Pons (tissue), 1 donor: ENCODE measurements at regions not wholly inside any gene's neighbourhood (a gene's known extent, or its start where the extent isn't known, plus 50 kb on each side); places are given as distances from the start of the nearest gene placed in this dataset.
A peak's percentile ranks its signal among the peaks of the same experiment; 100 is the strongest.
"Not testable (repeated sequence)": the region's sequence is repeated elsewhere in the genome, so short reads cannot be mapped to it uniquely, and the experiment has no call there.

Experiments used
- DNase-seq: peaks from one replicate; pipeline ENCODE4 v3.0.0-alpha.2; 2016; ENCODE audit warnings: low spot score

GRCh38 chr1:182259968-182260367, 131.6 kb downstream of the GLUL start:
- DNase-seq = no peak

DNA sequence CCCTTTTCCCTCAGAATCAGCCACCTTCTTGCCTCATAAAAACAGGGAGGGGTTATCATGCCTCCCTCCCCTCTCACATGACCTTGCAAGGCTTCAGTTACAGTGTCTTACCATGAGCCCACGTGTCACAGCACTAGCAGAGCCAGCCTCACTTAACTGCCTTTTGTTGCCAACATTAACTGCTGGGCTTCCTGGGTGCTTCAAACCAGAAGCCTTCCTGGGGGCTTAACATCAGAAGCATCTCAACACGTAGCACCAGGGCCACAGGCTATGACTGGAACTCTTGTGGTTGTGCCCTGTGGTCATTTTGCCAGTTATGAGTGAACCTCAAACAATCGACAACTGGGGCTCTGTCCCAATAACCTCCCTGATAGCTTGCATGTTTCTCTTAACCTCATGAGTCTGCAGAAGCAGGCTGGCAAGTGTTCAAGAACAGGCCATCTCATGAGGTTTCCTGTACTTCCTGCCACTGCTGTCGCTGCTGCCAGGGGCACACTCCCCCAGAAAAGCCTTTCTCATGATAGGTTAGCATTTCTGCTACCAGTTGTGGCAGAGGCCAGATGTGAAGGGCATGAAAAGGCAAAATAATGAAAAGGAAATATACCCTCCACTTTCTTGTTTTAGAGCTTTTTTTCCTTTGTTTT, 132.2 kb downstream of the GLUL start:
- peak; percentile 59 for DNase-seq

DNA sequence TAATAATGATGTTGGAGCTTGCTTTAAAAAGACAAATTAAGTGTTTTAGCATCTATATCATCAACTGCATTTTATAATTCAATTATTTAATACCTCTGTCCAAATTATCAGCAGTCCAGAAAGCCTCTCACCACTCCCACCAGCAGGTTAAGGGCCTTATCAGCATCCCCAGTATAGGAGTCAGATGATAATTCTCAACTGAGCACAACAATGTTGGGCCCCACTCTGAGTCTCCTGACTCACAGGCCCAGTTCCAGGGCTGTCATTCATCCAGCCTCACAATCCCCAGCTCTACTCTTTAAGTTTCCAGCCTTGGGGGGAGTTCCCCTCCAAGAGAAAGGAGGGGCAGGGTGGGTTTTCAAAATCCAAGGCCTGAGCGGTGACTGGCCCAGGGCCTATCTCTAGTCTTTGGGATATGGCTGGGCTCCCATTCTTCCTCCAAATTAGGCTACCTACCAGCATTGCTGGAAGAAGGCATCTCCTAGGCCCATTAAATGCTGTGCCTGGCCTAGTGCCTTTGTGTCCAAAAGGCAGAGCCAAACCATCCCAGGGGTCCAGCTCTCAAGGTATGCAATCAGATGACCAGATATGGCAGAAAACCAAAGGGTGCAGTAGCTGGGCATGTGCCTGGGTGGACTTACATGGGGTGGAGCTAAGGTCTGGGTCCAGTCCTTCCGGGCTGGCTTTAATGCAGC, 134.1 kb downstream of the GLUL start:
- DNase-seq = no peak

DNA sequence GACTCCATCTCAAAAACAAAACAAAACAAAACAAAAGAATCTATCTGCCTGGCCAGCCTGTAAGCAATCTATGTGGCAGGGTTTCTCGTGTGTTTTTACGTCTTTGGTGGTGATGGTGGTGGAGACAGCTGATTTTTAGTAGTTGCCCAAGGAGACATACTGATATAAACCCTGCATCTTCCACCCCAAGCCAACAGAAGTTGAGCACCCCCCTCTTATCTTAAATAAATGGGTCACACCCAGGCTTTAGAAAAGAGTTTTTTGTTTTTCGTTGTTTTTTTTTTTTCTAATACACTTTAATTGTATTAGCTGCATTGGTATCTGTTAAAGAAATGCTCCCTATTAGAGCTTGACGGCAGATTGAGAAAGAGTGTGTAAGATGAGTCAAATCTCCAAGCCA, 134.7 kb downstream of the GLUL start:
- DNase-seq = no peak

GRCh38 chr1:182255494-182255893, 136.1 kb downstream of the GLUL start:
- DNase-seq = no peak

DNA sequence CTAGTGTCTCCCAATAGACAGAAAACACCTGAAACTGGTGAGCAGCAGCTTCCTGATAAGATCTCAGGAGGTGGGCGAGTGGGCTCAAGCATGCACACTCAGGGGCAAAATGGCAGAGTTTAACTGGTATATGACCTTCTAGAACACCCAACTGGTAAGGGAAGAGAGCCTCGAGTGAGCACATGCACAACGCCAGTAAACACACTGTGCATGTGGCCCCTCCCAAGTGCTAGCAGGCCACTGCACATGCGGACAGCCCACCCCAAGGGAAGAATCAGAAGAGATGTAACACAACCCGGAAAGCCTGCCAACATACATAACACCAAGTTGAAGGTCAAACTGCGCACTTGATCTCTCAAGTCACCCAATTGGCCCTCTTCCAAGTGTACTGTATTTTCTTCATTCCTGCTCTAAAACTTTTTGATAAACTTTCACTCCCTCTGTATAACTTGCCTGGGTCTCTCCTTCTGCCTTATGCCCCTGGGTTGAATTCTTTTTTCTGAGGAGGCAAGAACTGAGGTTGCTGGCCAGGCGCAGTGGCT, 138.2 kb downstream of the GLUL start:
- no peak for DNase-seq

DNA sequence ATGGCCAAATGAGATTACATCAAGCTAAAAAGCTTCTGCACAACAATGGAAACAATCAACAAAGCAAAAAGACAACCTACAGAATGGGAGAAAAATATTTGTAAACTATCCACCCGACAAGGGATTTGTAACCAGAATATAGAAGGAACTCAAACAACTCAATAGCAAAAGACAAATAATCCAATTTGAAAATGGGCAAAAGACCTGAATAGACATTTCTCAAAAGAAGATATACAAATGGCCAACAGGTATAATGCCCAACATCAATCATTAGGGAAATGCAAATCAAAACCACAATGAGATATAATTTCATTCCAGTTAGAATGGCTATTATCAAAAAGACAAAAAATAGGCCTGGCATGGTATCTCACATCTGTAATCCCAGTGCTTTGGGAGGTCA, 140.0 kb downstream of the GLUL start:
- DNase-seq = no peak

DNA sequence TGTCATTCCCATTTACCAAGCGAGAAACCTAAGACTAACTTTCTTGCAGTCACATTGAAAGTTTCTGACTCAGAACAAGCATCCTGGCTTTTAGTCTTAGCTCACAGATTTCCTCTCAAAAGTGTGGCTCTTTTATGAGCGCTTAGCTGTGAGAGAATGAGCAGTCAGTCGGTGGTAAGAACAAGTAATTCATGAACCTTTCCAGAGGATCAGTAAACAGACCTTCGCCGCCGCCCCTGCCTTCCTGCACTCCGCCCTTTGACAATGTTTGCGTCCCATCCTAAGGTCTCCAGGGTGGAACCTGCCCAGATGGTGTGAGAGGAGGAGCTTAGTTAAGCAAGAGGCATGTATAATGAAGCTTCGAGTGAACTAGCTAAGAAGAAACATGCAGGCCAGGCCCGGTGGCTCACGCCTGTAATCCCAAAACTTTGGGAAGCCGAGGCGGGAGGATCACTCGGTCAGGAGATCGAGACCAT, 142.4 kb downstream of the GLUL start:
- DNase-seq = no peak

- DNase-seq = no peak
Measured at GRCh38 chr1:182248721-182249120, 142.9 kb downstream of the GLUL start.

DNA sequence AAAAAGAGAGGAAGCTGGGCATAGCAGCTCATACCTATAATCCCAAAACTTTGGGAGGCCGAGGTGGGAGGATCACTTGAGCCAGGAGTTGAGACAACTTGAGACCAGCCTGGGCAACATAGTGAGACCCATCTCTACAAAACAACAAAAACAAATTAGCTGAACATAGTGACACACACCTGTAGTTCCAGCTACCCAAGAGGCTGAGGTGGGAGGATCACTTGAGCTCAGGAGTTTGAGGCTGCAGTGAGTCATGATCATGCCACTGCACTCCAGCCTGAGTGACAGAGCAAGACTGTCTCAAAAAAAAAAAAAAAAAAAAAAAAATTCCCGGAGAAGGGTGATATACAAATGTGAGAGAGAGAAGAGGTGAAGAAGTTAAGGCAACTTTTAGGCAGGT, 143.8 kb downstream of the GLUL start:
- not testable (repeated sequence) for DNase-seq

DNA sequence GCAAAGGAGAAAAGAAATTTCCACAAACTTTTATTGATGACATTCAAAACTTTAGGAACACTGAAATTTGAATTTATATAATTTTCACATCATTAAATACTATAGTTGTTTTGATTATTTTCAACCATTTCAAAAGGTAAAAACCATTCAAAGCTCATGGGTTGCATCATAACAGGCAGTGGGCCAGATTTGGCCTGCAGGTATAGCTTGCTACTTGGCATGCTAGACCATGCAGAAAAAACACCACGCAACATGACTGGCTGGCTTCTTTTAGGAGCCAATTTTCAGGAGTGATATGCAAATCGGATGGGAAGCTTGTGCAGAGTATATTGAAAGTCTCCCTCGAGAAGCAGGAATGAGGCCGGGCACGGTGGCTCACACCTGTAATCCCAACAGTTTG, 144.8 kb downstream of the GLUL start:
- no peak for DNase-seq

GRCh38 chr1:182245040-182245439, 146.6 kb downstream of the GLUL start:
- no peak for DNase-seq

DNA sequence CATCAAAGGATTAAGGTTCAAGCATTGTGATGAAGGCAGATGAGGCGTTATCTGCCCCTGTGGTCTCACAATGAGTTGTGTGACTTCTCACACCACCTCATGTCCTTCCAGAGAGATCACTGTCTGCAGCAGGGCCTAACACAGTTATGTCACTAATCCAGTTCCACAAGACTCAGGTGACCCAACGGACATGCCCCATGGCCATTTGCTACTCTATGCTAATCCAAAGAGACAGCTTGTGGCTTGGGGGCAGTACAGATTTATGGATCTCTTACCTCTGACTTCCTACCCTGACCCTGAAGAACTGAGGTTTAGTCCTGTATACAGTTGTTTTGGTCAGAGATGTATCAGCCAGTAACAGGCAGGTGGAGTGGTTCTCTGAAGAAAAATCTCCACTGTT, 147.1 kb downstream of the GLUL start:
- no peak for DNase-seq

- no peak for DNase-seq
Measured at GRCh38 chr1:182242641-182243040, 148.9 kb downstream of the GLUL start.

- DNase-seq = no peak
Measured at GRCh38 chr1:182240085-182240484, 151.5 kb downstream of the GLUL start.

DNA sequence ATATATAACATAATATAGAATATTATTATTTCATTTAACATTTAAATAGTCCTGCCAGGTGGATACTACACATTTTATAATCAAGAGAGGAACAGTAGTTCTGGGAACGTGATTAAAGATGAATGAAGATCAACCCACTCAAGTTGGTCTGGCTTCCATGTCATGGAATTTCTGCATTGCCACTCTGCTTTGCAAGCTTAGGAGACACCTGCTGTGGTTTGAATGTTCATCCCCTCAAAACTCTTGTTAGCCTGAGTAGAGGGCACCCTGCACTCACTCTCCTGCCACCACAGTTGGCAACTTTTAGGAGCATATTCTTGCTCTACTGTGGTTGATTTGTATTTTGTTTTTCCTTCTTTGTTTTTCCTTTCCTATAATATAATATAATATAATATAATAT, 153.2 kb downstream of the GLUL start:
- no peak for DNase-seq

GRCh38 chr1:182237329-182237728, 154.3 kb downstream of the GLUL start:
- DNase-seq = no peak

GRCh38 chr1:182236651-182237077, 154.9 kb downstream of the GLUL start:
- no peak for DNase-seq

DNA sequence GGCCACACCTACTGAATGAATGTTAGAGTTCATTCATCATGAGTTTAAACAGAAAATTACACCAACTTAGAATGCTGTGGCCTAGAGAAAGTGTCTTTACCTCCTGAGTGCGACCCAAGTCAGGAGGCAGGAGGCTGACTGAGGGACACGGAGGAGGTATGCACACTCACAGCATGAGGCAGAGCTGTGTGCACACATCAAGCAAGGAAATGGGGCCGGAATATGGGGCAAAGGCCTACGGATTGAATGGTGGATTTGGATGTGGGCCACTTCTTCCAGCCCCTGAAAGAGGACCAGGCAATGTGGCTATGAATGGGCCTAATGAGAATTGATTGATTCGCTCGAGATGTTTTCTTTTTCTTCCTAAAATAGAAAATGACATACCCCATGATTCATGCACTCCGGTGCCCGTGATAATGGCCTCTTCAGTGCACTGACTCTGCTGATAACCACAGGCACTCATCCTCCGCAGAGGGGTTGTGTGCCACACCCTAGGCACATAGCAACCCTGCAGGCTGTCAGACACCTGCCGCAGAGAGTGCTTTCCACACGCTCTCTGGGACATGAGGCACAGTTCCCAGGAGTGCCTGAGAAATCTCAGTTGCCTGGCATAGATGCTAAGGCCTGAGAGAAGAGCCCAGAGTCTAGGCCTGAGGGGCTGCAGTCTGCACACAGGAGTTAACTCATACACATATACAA, 155.5 kb downstream of the GLUL start:
- peak; percentile 59 for DNase-seq

GRCh38 chr1:182235604-182235951, 156.0 kb downstream of the GLUL start:
- DNase-seq = no peak

DNA sequence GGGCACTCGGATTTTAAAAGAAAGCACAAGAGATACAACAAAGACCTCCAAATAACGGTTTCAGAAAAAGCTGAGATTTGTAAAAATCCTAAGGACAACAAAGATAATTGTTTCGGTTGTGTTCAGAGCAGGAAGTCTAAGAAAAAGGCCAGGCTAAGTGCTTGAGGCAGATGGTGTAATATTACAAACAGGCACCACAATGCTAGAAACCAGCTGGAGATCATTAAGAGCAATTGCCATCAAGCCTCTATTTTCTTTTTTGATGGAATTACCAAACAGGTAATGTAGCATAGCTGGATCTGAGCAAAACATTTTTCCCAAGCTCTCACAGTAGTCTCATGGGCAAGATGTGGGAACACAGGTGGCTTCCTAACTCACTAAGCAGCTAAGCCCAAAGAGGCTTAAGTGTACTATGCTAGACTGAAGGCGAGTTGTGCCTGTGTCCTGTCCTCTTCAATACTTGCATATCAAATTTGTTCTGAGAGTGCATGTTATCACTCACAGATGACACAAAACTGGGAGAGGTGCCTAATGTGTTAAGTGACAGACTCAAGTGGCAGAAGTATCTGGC, 161.6 kb downstream of the GLUL start:
- DNase-seq = no peak

DNA sequence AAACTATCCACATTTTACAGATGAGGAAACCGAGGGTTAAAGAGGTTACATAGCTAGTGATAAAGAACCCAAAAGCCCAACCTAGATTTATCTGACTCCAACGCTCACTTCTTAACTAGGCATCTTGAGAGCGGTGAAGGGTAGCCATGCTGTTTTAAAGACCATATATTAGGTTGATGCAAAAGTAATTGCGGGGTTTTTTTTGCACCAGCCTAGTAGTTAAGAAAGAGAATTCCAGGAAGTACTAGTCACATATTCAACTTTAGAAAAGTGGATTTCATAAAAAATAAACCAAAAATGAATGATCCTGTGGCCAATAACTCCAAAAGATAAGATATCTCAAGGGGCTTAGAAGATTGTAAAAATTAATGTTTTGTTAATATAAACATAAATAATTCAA, 162.1 kb downstream of the GLUL start:
- DNase-seq = no peak
